Stimulated activated CD8-positive, alpha-beta memory T cell treated with anti-CD3 and anti-CD28 coated beads, Interleukin-7, amount 100 ng/mL, for 48 hours (primary cell): ENCODE measurements at regions not wholly inside any gene's neighbourhood (a gene's known extent, or its start where the extent isn't known, plus 50 kb on each side); places are given as distances from the start of the nearest gene placed in this dataset.
"Not testable (repeated sequence)": the region's sequence is repeated elsewhere in the genome, so short reads cannot be mapped to it uniquely, and the experiment has no call there.

ENCODE experiments used
- DNase-seq, 2 donors: peaks; one replicate each; pipeline ENCODE4 v3.0.0-alpha.2; 2020; ENCODE audit warnings: low read depth in 1 of 2; ENCODE audit errors: extremely low read depth in 1 of 2

GRCh38 chr14:37784827-37785223 is 189.4 kb downstream of the TTC6 start:
- DNase-seq, result not testable (repeated sequence)

DNA sequence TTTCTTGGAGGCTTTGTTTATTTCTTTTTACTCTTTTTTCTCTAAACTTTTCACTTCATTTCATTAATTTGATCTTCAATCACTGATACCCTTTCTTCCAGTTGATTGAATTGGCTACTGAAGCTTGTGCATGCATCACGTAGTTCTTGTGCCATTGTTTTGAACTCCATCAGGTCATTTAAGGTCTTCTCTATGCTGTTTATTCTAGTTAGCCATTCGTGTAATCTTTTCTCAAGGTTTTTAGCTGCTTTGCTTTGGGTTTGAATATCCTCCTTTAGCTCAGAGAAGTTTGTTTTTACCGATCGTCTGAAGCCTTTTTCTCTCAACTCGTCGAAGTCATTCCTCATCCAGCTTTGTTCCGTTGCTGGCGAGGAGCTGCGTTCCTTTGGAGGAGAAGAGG is 189.9 kb downstream of the TTC6 start:
- DNase-seq, result not testable (repeated sequence)

DNA sequence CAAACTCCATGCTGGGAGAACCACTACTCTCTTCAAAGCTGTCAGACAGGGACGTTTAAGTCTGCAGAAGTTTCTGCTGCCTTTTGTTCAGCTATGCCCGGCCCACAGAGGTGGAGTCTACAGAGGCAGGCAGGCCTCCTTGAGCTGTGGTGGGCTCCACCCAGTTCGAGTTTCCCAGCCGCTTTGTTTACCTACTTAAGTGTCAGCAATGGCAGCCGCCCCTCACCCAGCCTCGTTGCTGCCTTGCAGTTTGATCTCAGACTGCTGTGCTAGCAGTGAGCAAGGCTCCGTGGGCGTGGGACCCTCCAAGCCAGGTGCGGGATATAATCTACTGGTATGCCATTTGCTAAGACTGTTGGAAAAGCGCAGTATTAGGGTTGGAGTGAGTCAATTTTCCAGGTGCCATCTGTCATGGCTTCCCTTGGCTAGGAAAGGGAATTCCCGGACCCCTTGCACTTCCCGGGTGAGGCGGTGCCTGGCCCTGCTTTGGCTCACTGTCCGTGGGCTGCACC is 190.7 kb downstream of the TTC6 start:
- not testable (repeated sequence) for DNase-seq

DNA sequence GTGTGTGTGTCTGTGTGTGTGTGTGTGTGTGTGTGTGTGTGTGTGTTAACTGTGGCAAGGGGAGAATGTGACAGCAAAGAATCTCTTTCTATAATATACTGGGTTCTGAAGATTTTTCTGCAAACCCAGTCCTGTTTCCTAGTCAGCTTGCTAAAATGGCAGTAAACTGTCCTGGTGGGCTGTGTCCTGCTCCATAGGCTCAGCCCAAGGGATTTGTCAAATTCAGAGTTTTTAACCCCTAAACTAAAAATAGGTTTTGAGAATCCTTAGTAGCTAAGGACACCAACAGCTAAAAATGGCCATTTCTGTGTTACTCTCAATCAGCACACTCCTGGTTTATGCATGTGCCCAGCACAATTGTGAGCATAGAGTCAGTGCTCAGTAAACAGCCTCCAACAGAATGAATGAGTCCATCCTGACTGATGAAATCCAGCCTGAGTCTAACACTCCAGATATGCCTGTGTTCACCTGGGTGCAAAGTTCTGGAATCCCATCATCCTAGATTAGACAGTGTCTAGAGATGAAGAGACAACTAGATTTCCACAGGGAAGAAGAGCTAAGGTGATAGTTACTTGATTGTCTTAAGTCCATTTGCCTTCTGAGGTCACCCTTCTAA is 192.6 kb downstream of the TTC6 start:
- DNase-seq, result no peak

DNA sequence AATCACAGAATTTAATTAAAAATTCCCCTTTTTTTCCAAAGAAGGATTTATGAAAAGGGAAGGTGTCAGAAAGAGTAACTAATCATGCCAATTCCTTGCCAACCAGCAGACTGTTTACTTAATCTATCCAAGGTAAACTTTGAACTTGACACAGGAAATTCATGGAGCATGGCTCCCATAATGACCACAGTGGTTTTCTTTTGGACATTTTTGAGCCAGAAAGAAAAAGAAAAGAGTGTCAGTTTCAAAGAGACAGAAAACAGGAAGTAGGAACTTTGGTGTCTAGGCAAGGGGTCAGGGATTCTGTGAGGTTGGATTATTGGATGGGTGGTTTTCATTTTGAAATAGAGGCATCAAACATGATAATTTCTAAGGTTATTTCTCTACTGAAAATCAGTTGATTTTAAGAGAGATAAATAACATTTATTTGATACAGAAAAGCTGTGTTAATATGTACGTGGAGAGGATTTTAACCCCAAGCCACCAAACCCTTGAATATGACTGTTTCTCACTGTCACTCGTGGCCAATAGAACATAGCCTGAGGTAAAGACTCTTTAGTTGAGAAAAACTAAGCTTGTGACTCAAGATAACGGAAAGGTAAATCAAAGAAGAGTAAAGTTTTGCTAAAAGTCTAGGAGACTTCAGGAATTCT is 196.1 kb downstream of the TTC6 start:
- DNase-seq, result no peak

GRCh38 chr14:37792124-37792523 is 196.7 kb downstream of the TTC6 start:
- no peak for DNase-seq

DNA sequence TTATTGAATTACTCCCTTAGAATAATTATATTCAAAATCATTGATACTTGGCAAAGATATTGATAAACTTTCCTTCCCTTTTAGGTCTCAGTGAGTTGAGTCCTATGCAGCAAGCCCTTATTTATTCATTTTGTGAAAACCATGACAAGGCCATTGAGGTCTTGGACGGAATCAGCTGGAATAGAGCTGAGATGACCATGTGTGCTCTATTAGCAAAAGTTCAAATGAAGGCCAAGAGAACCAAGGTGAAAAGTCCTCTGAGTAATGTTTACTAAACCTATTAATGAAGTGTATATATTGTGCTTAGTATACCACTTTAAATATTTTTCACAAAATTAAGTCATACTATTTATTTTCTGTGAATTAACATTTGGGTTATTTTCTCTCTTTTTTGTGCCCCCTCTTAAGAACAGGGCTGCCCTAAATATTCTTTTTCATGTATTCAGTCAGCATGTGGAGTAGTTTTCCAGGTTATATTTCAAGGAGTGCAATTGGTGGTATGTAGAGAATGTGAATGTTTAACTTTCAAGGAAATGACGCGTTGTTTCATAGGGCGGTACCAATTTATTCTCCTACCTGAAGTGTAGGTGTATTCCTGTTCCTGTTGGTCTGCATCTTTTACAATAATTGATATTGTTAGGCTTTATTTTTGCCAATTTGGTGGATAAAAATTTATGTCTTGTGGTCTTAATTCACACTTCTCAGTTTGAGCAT is 201.4 kb downstream of the TTC6 start:
- no peak for DNase-seq

- no peak for DNase-seq
Observed at GRCh38 chr14:37797675-37798074, 202.2 kb downstream of the TTC6 start.

DNA sequence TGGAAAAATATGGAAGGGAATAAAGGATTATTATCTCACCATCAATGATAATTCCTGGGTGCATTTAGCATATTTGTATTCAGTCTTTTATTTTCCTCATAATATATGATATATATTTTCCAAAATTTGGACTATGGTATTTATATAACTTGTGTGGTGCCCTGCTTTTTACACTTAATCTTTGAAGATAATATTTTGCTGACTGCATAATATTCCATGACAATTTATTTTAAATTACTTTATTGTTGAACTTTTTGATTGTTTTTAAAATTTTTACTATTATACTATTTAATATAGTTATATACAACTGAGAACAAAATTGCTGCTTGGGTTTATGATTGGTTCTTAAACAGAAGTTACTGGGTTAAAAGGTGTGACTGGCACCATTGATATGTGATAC is 212.3 kb downstream of the TTC6 start:
- no peak for DNase-seq

DNA sequence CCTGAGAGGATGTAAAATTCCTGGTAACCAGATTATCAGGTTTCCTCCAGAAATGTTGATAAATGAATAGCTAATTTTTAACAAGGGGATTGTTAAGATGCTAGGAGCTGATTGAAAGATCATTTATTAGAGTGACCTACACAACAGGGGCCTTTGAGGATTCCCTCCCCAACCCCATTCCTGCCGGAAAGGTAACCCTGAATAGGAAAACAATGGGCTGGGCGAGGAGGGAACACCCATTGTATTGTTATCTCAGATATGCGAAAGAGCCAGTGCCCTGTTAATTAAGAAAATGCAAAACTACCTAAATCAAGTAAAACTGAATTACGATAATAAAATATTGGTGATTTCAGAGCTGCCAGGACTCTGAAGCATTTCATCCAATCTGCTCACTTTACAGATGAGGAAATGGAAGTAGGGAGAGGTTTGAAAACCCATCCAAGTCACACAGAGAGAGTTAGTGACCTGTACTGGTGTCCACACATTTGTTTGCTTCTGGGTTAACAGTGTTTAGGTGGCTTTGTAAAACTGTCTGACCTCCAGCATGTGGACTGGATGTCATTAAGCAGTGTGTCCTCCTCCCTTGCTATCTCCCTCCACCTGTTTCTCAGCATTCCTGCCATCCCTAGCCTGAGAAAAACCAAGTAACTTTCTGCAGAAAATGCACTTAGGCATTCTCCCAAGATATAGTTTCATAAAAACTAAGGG is 214.8 kb downstream of the TTC6 start:
- DNase-seq, result no peak

- DNase-seq, result no peak
Observed at GRCh38 chr14:37813732-37814131, 218.3 kb downstream of the TTC6 start.

DNA sequence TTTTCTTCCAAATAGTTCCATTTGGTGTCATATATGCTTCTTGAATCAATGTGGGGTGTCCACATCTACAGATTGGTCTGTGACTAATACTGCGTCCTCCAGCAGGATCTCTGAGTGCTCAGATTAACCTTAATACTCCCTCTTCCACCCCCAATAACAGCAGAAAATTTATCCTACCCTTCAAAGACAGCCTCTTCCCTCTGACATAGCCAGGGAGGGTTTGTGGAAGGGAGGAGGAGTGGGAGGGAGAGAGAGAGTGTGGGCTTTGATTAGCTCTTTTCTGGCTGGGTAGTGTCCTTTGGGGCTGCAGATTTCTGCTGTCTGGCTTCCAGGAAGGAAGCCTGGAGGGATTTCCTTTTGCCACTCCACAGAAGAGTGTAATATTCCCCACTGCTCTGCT is 220.7 kb downstream of the TTC6 start:
- no peak for DNase-seq

DNA sequence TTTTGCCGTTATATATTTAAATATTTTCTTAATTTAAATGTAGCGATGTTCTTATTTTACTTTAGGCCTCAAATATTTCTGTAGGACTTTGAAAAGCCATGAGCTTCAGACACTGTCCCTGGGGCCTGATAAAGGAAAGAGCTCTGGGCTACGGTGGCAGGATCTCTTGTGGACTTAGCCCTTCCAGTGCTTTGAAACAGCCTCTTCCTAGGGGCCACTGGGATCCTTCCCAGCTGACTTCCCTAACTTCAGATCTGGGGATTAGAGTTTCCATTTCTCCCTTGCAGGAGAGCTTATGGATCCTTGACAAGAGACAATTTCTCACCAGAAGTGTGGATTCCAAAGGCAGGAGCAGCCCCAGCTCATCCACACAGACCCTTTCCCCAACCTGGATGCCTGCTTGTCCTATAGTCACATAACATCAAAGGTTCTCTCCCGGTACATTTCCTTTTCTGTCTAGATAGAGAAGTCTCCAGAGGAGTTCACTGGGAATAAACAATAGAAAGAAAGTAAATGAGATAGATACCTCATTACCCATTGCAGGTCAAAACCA is 221.4 kb downstream of the TTC6 start:
- DNase-seq, result no peak

DNA sequence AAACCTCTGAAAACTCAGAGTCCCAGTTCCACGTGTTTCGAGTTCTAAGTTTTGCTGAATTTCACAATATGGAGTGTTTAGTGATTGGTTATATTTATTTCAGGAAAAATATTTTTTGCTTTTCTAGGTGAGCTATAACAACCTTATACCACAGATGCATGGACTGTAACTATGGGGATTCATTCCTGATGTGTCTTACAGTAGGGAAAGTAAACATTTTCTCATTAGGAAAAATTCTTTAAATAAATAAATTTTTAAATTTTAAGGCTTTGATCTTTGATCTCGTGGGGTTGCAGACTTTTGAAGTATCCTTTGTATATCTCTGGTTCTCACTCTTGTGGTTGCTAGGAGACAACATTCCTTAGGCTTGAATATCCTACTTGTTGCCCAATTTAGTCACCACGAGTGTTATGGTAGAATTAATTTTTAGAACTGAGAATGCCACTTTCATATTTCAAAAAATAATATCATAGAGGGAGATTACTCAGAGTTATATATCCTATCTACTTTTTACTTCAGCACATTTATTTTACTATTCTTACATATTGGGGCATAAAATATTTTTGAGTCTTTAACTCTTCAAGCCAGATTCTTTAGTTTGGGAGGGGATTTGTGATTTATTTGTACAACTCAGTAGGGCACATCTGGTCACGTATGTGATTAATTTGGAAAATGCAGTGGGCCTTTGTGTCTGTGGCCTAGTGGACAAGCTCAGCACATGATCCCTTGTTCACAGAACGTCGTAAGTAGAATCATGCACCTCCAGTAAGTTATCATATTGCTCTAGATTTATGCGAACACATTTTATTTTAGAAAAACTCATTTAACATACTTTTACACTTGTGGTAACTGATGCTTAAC is 224.0 kb downstream of the TTC6 start:
- no peak for DNase-seq

GRCh38 chr14:37820810-37821209 is 225.4 kb downstream of the TTC6 start:
- DNase-seq, result not testable (repeated sequence)

DNA sequence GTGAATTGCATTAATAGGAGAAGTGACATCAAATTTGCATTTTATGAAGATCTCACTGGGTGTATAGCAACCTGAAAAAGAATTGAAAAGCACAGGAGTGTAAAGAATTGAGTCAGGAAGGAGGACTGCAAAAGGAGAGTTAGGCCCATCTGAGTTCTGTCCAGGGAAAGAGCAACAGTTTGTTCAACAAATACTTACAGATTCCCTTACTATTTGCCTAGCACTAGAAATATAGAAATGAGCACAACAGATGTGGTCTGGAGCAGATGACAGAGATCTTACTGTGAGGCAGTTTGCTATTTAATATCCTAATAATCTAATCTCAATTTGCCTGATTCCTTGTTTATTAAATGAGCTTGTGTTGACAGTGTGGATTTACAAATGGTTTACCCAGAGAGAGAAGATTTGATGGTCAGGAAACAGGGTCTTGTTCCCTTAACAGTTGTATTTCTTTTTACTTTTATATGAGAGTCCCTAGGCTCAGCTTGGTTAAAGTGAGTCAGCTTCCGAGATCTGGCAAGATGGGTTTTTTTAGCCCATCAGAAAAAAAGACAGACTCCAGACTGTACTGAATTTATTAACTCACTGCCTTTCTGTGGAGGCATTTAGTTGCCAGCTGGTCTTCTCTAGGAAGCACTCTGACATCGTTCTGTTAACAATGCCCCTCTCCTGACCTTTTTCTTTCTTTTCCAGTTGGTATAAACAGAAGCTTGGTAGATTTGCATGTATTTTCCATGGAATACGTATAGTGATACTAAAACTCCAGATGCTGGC is 229.7 kb downstream of the TTC6 start:
- no peak for DNase-seq

- no peak for DNase-seq
Observed at GRCh38 chr14:37826869-37827268, 231.4 kb downstream of the TTC6 start.

DNA sequence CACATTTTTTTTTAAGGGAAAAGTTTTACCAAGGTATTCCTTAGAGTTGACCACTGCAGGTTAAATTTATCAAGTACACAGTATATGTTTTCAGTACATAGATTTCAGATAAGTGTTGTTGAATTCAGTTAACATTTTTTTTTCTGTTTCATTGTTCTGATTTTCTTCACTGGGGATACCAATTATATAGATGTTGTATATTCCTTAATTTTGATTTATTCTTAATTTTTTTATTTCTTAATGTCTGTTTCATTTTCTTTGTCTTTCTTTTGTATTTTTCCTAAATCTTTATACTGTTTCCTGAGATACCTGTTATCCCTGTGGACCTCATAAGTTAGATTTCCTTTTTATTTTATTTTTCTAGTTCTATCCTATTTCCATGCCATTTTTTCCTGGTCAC is 234.8 kb downstream of the TTC6 start:
- DNase-seq, result no peak

DNA sequence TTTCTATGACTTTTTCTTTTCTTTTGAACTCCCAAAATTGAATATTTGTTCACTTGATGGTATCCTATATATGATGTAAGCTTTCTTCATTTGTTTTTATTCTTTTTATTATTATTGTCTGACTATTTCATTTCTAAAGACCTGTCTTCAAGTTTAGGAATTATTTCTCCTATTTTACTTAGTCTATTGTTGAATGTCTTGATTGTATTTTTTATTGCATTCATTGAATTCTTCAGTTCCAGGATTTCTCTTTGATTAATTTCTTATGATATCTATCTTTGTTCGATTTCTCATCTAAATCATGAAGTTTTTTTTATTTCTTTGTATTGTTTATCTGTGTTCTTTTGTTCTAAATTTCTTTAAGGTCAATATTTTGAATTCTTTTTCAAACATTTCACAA is 238.8 kb downstream of the TTC6 start:
- DNase-seq, result no peak
